ENCODE measurements at regions not wholly inside any gene's neighbourhood (a gene's known extent, or its start where the extent isn't known, plus 50 kb on each side); places are given as distances from the start of the nearest gene placed in this dataset.

DNA sequence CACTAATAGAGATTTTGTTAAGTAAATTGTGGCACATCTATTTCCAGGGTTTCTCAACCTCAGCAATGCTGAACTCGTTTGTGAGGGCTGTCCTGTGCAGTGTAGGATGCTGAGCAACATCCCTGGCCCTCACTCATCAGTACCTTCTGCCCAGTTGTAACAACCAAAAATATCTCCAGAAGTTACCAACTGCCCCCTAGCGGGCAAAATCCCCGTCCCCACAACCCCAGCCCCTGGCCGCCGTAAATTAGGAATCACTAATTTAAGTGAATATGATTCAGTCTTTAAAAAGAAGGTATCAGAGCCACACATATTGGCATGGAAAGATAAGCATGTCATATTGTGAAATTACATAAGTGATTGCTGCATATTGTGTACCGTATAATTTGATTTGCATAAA, 123.4 kb downstream of the ASB9 start:
- no peak for TF ChIP-seq EZH2 (IDR thresholded peaks at IDR 0.05; ENCODE audit: borderline replicate concordance)
- TF ChIP-seq, protein P1, sequence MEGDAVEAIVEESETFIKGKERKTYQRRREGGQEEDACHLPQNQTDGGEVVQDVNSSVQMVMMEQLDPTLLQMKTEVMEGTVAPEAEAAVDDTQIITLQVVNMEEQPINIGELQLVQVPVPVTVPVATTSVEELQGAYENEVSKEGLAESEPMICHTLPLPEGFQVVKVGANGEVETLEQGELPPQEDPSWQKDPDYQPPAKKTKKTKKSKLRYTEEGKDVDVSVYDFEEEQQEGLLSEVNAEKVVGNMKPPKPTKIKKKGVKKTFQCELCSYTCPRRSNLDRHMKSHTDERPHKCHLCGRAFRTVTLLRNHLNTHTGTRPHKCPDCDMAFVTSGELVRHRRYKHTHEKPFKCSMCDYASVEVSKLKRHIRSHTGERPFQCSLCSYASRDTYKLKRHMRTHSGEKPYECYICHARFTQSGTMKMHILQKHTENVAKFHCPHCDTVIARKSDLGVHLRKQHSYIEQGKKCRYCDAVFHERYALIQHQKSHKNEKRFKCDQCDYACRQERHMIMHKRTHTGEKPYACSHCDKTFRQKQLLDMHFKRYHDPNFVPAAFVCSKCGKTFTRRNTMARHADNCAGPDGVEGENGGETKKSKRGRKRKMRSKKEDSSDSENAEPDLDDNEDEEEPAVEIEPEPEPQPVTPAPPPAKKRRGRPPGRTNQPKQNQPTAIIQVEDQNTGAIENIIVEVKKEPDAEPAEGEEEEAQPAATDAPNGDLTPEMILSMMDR (IDR thresholded peaks at IDR 0.05; ENCODE audit: poor library complexity): peak; percentile 38
- Histone ChIP-seq H3K4me1 (ENCODE audit: insufficient read depth) (no peaks in the 10 kb centered on the region), H4K20me1 (ENCODE audit: insufficient read depth, poor library complexity, severe bottlenecking) (no peaks in the 10 kb centered on the region), H3K36me3 (replicated peaks; ENCODE audit: insufficient read depth, low read depth) (no peaks in the 10 kb centered on the region), H3K4me3 (no peak overlapping the region), H3K4me2 (no peak overlapping the region), H3K79me2 (no peaks in the 10 kb centered on the region), H3K27ac (no peak overlapping the region), H3K27me3 (no peaks in the 10 kb centered on the region), H3K9me2 (replicated peaks; ENCODE audit: insufficient read depth) (no peaks in the 10 kb centered on the region), H2AFZ (no peak overlapping the region), H3K9me3 (ENCODE audit: low read depth) (no peaks in the 10 kb centered on the region)
- 26% methylated on average over 6 of the region's 6 CpGs for WGBS (ENCODE audit: low lambda C conversion rate, missing lambda C conversion rate)
- DNase-seq (ENCODE audit: low spot score): peak; percentile 8

DNA sequence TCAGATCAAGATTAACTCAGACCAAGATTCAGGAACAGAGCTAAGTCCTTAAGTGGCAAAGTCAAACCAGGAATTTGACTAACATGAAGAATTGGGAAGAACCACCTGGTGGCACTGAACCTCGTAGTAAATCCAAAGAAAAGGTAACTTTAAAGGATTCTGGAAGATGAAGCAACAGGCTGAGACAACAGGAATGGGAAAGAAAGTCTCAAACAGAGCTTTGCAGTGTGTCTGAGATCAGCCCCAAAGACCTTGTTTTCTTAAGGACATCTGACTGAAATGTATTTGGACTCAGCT, 126.1 kb downstream of the ASB9 start:
- Histone ChIP-seq H3K4me1 (ENCODE audit: insufficient read depth) (no peaks in the 10 kb centered on the region), H4K20me1 (ENCODE audit: insufficient read depth, poor library complexity, severe bottlenecking) (no peaks in the 10 kb centered on the region), H3K79me2 (no peaks in the 10 kb centered on the region), H3K4me2 (no peak overlapping the region), H3K27me3 (no peaks in the 10 kb centered on the region), H3K4me3 (no peak overlapping the region), H3K27ac (no peak overlapping the region), H3K36me3 (replicated peaks; ENCODE audit: insufficient read depth, low read depth) (no peaks in the 10 kb centered on the region), H3K9me3 (ENCODE audit: low read depth) (no peaks in the 10 kb centered on the region), H3K9me2 (replicated peaks; ENCODE audit: insufficient read depth) (no peaks in the 10 kb centered on the region), H2AFZ (no peak overlapping the region)
- no peak for DNase-seq (ENCODE audit: low spot score)
- 26% methylated on average over 1 of the region's 1 CpG for WGBS (ENCODE audit: low lambda C conversion rate, missing lambda C conversion rate)
- no peak for TF ChIP-seq EZH2 (IDR thresholded peaks at IDR 0.05; ENCODE audit: borderline replicate concordance)
- TF ChIP-seq EZH2phosphoT487 (IDR thresholded peaks at IDR 0.05; ENCODE audit: low read depth, severe bottlenecking, unreplicated experiment): no peak
- TF ChIP-seq, protein P1 (IDR thresholded peaks at IDR 0.05; ENCODE audit: poor library complexity): no peak

DNA sequence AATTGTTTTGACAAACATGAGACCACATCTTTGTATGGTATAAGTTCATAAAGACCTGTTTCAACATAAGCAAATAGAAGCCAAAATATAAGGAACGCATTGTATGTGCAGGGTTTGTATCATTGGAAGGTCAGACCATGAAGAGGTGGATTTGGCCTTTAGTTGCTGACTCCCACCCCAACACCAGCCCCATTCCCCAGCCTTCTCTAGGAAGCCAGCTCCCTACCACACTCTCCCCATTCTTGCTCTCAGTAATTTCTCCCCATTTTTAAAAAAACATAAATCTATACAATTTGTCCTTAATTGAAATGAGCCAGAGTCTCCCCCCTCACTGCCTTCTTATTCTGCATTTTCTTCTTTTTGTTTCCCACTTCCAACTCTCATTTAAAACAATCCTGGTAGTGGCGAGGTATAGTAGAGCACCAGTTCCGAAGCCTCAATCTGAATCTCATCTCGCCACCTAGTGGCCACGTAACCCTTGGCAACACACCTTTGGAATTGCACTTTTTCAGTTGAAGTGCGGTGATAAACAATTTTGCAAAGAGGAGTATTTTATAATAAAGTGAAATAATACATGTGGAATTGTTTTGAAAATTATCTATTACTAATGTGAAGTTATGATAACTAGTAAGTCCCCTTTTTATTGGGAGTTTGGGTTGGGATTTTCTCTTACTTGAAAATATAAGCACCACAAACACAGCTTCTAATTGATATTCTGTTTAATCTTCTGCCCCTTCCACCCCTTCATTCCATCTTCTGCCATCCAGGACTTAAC, 126.6 kb downstream of the ASB9 start:
- Histone ChIP-seq H3K79me2 (no peaks in the 10 kb centered on the region), H3K27me3 (no peaks in the 10 kb centered on the region), H3K9me3 (ENCODE audit: low read depth) (no peaks in the 10 kb centered on the region), H2AFZ (no peak overlapping the region), H3K27ac (peak overlapping the region; percentile 60), H3K4me3 (no peak overlapping the region), H4K20me1 (ENCODE audit: insufficient read depth, poor library complexity, severe bottlenecking) (no peaks in the 10 kb centered on the region), H3K36me3 (replicated peaks; ENCODE audit: insufficient read depth, low read depth) (no peaks in the 10 kb centered on the region), H3K9me2 (replicated peaks; ENCODE audit: insufficient read depth) (no peaks in the 10 kb centered on the region), H3K4me1 (ENCODE audit: insufficient read depth) (no peaks in the 10 kb centered on the region), H3K4me2 (peak overlapping the region; percentile 51)
- TF ChIP-seq, protein P1 (IDR thresholded peaks at IDR 0.05; ENCODE audit: poor library complexity): peak; percentile 65
- TF ChIP-seq EZH2 (IDR thresholded peaks at IDR 0.05; ENCODE audit: borderline replicate concordance): no peak
- 41% methylated on average over 6 of the region's 6 CpGs for WGBS (ENCODE audit: low lambda C conversion rate, missing lambda C conversion rate)
- DNase-seq (ENCODE audit: low spot score): peak; percentile 70
